Naive thymus-derived CD4-positive, alpha-beta T cell (primary cell): ENCODE measurements at regions not wholly inside any gene's neighbourhood (a gene's known extent, or its start where the extent isn't known, plus 50 kb on each side); places are given as distances from the start of the nearest gene placed in this dataset.

Source experiments
- ATAC-seq: fragments of 150-1000 bp; cut with Tn5 transposase; 2 replicates; pipeline ENCODE4 v1.10.0; 2021; ENCODE audit warnings: mild to moderate bottlenecking, moderate library complexity
- CTCF ChIA-PET: fragments of 350-600 bp; sonication (Branson Sonifier 250); formaldehyde crosslinking; loops from one replicate; lab custom pipeline; 2021; ENCODE audit warnings: antibody characterized with exemption; lab: Charles Lee
- POLR2A ChIA-PET: fragments of 350-600 bp; sonication (Branson Sonifier 250); formaldehyde crosslinking; loops from one replicate; lab custom pipeline; 2021; ENCODE audit warnings: antibody characterized with exemption, inconsistent platforms; lab: Charles Lee
- DNase-seq, 9 donors: peaks; one replicate each; pipeline versions ENCODE4 v3.0.0 to v3.0.0-alpha.2; 2020 to 2022; ENCODE audit warnings: mixed read lengths in 1 of 9
- H3K27ac ChIP-seq: one replicate; pipeline ENCODE4 v1.7.0; 2013; ENCODE audit warnings: mild to moderate bottlenecking, low read depth, low read length, moderate library complexity
- H3K27me3 ChIP-seq, 2 donors: one replicate each; pipeline ENCODE4 v1.7.0; 2013; ENCODE audit warnings: low read length in 2 of 2, mild to moderate bottlenecking in 2 of 2, moderate library complexity in 2 of 2; ENCODE audit not compliant: control insufficient read depth in 2 of 2, insufficient read depth in 2 of 2
- H3K36me3 ChIP-seq, 3 experiments: 1 replicate in 2 of 3; 2 replicates in 1 of 3; pipeline ENCODE4 v1.7.0; 2013; ENCODE audit warnings: low read length in 3 of 3, mild to moderate bottlenecking in 3 of 3, moderate library complexity in 1 of 3; ENCODE audit not compliant: insufficient read depth in 3 of 3, control insufficient read depth in 2 of 3
- H3K4me1 ChIP-seq, 2 donors: one replicate each; pipeline ENCODE4 v1.7.0; 2013; ENCODE audit warnings: low read length in 2 of 2, mild to moderate bottlenecking in 2 of 2, moderate library complexity in 1 of 2; ENCODE audit not compliant: control insufficient read depth in 2 of 2, insufficient read depth in 2 of 2
- H3K4me3 ChIP-seq: 2 replicates; pipeline ENCODE4 v1.7.0; 2013; ENCODE audit warnings: mild to moderate bottlenecking, low read length
- H3K9me3 ChIP-seq, 3 experiments: 1 replicate in 2 of 3; 2 replicates in 1 of 3; pipeline ENCODE4 v1.7.0; 2013; ENCODE audit warnings: low read length in 3 of 3; ENCODE audit not compliant: control insufficient read depth in 2 of 3
- H3K27ac Mint-ChIP-seq, 9 donors: one replicate each; pipeline ENCODE4 v1.8.0; 2020 to 2022; ENCODE audit warnings: mixed read lengths in 9 of 9, mild to moderate bottlenecking in 8 of 9, moderate library complexity in 5 of 9, inconsistent platforms in 2 of 9
- H3K27me3 Mint-ChIP-seq, 5 donors: one replicate each; pipeline ENCODE4 v1.8.0; 2021 to 2022; ENCODE audit warnings: mixed read lengths in 5 of 5, mild to moderate bottlenecking in 1 of 5
- H3K36me3 Mint-ChIP-seq, 5 donors: one replicate each; pipeline ENCODE4 v1.8.0; 2020 to 2022; ENCODE audit warnings: mixed read lengths in 5 of 5, mild to moderate bottlenecking in 3 of 5, inconsistent platforms in 1 of 5
- H3K4me1 Mint-ChIP-seq, 7 donors: one replicate each; pipeline ENCODE4 v1.8.0; 2020 to 2022; ENCODE audit warnings: mixed read lengths in 7 of 7, mild to moderate bottlenecking in 3 of 7, inconsistent platforms in 1 of 7
- H3K4me3 Mint-ChIP-seq, 10 donors: one replicate each; pipeline ENCODE4 v1.8.0; 2020 to 2022; ENCODE audit warnings: mild to moderate bottlenecking in 10 of 10, mixed read lengths in 10 of 10, moderate library complexity in 6 of 10, inconsistent platforms in 2 of 10
- H3K9me3 Mint-ChIP-seq, 11 donors: one replicate each; pipeline ENCODE4 v1.8.0; 2020 to 2022; ENCODE audit warnings: mixed read lengths in 11 of 11, mild to moderate bottlenecking in 4 of 11, inconsistent platforms in 1 of 11, moderate library complexity in 1 of 11
- intact Hi-C, 2 donors: fragments of 100-400 bp; cut with micrococcal nuclease; formaldehyde crosslinking; loops; one replicate each; pipeline ENCODE4 v1.15.1; 2023

- intact Hi-C loops, result no loop called here
- no peak overlapping the region for H3K27ac ChIP-seq
- Mint-ChIP-seq H3K36me3 (no peaks in the 10 kb centered on the region), H3K27ac (no peak overlapping the region), H3K4me3 (no peak overlapping the region), H3K27me3 (peaks cover 0 to 28% (median 21%) of the 10 kb centered on the region in 5 donors), H3K4me1 (no peaks in the 10 kb centered on the region), H3K9me3 (peaks cover 0 to 7% (median 0%) of the 10 kb centered on the region in 11 donors)
- H3K4me1 ChIP-seq, result no peaks in the 10 kb centered on the region
- no peaks in the 10 kb centered on the region for H3K9me3 ChIP-seq
- ChIA-PET CTCF (no interaction called here), POLR2A (no interaction called here)
- ATAC-seq (no peak), DNase-seq (no peak)
- H3K4me3 ChIP-seq, result no peak overlapping the region
- no peaks in the 10 kb centered on the region for H3K36me3 ChIP-seq
- no peaks in the 10 kb centered on the region for H3K27me3 ChIP-seq
Observed at GRCh38 chr4:17112292-17112659, 213.8 kb upstream of the LDB2 start.

DNA sequence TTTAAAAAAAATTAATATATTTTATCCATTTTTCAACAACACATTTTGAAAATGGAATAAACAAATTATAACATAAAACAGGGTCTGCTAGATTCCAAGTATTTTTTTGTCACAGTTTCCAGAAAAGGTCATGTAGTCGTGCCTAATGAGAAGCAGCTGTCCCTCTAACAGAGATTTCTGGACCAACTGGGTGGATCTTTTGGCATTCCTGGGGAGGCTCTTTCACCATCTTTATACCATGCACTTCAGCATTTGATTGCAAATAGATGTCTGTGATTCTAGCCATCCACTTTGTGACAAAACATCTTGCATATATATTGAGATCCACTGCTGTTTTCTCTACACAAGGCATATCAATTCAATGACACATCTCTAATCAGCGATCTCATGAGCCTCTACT lies 210.7 kb upstream of the LDB2 start:
- intact Hi-C loops, result no loop called here
- no peaks in the 10 kb centered on the region for H3K4me1 ChIP-seq
- H3K36me3 ChIP-seq, result no peaks in the 10 kb centered on the region
- POLR2A ChIA-PET, result no interaction called here
- no peak overlapping the region for H3K27ac Mint-ChIP-seq
- no peak overlapping the region for H3K27ac ChIP-seq
- CTCF ChIA-PET, result no interaction called here
- H3K27me3 ChIP-seq, result no peaks in the 10 kb centered on the region
- peaks cover 0 to 7% (median 2%) of the 10 kb centered on the region in 11 donors for H3K9me3 Mint-ChIP-seq
- no peak for DNase-seq
- H3K4me3 ChIP-seq, result no peak overlapping the region
- no peaks in the 10 kb centered on the region for H3K36me3 Mint-ChIP-seq
- no peaks in the 10 kb centered on the region for H3K4me1 Mint-ChIP-seq
- no peak for ATAC-seq
- no peak overlapping the region for H3K4me3 Mint-ChIP-seq
- H3K9me3 ChIP-seq, result no peaks in the 10 kb centered on the region
- peaks cover 0 to 14% (median 8%) of the 10 kb centered on the region in 5 donors for H3K27me3 Mint-ChIP-seq

DNA sequence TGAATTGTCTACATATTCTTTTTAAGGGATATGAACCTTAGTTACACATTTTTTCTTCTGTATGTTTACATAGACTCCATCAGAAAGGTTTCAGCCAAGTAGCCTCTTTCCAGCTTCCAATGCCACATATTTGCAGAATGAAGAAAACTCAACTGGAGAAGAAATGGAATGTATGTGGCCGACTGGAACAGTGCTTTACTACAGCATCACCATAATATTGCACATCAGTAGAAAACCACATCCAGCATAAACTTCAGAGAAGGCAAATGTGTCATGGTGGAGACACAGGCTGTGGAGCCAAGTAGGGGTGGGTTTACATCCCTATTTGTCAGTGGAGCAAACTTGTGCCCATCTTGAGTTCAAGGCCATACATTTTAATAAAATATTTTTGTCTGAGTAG lies 204.8 kb upstream of the LDB2 start:
- H3K4me1 ChIP-seq, result no peaks in the 10 kb centered on the region
- DNase-seq (no peak), ATAC-seq (no peak)
- no peak overlapping the region for H3K4me3 Mint-ChIP-seq
- POLR2A ChIA-PET, result no interaction called here
- H3K27ac ChIP-seq, result no peak overlapping the region
- no peaks in the 10 kb centered on the region for H3K27me3 ChIP-seq
- H3K9me3 ChIP-seq, result no peaks in the 10 kb centered on the region
- no peak overlapping the region for H3K27ac Mint-ChIP-seq
- no peak overlapping the region for H3K4me3 ChIP-seq
- H3K36me3 Mint-ChIP-seq, result no peaks in the 10 kb centered on the region
- H3K4me1 Mint-ChIP-seq, result no peaks in the 10 kb centered on the region
- CTCF ChIA-PET, result no interaction called here
- intact Hi-C loops, result no loop called here
- H3K9me3 Mint-ChIP-seq, result peaks cover 0 to 2% (median 0%) of the 10 kb centered on the region in 11 donors
- H3K36me3 ChIP-seq, result no peaks in the 10 kb centered on the region
- peaks cover 0 to 13% (median 6%) of the 10 kb centered on the region in 5 donors for H3K27me3 Mint-ChIP-seq

DNA sequence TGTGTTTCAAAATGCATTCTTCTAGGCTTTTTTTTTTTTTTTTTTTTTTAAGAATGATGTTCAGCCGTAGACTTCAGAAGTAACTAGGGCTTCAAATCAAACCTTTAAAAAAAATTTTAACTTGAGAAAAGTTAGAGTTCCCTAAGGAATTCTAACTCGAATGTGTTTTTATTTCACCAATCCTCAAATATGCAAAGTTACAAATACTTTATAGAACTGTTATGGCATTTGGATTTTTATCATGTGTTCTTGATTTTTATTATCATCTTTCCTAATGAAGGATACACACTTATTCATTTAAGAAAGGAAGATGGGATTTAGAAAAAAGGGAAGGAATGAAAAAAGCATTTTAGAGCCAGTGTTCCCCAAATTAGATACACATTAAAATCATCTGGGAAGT lies 200.6 kb upstream of the LDB2 start:
- Mint-ChIP-seq H3K9me3 (no peaks in the 10 kb centered on the region), H3K27ac (no peak overlapping the region), H3K4me3 (no peak overlapping the region), H3K27me3 (peaks cover 4 to 25% (median 12%) of the 10 kb centered on the region in 5 donors), H3K36me3 (no peaks in the 10 kb centered on the region), H3K4me1 (no peaks in the 10 kb centered on the region)
- CTCF ChIA-PET, result no interaction called here
- H3K4me3 ChIP-seq, result no peak overlapping the region
- POLR2A ChIA-PET, result no interaction called here
- H3K9me3 ChIP-seq, result no peaks in the 10 kb centered on the region
- H3K36me3 ChIP-seq, result no peaks in the 10 kb centered on the region
- ATAC-seq (no peak), DNase-seq (no peak)
- intact Hi-C loops, result no loop called here
- no peaks in the 10 kb centered on the region for H3K27me3 ChIP-seq
- H3K4me1 ChIP-seq, result no peaks in the 10 kb centered on the region
- no peak overlapping the region for H3K27ac ChIP-seq

GRCh38 chr4:17098401-17098800 lies 200.0 kb upstream of the LDB2 start:
- Histone ChIP-seq H3K9me3 (no peaks in the 10 kb centered on the region), H3K36me3 (no peaks in the 10 kb centered on the region), H3K4me3 (no peak overlapping the region), H3K4me1 (no peaks in the 10 kb centered on the region), H3K27me3 (no peaks in the 10 kb centered on the region), H3K27ac (no peak overlapping the region)
- H3K9me3 Mint-ChIP-seq, result no peaks in the 10 kb centered on the region
- no peak for ATAC-seq
- ChIA-PET POLR2A (no interaction called here), CTCF (no interaction called here)
- H3K36me3 Mint-ChIP-seq, result no peaks in the 10 kb centered on the region
- peaks cover 5 to 25% (median 14%) of the 10 kb centered on the region in 5 donors for H3K27me3 Mint-ChIP-seq
- intact Hi-C loops, result no loop called here
- no peak for DNase-seq
- no peak overlapping the region for H3K4me3 Mint-ChIP-seq
- no peak overlapping the region for H3K27ac Mint-ChIP-seq
- H3K4me1 Mint-ChIP-seq, result no peaks in the 10 kb centered on the region

GRCh38 chr4:17097362-17097761 lies 198.9 kb upstream of the LDB2 start:
- DNase-seq (no peak), ATAC-seq (no peak)
- H3K4me1 Mint-ChIP-seq, result peaks cover 0 to 2% (median 0%) of the 10 kb centered on the region in 7 donors
- ChIA-PET CTCF (no interaction called here), POLR2A (no interaction called here)
- H3K27me3 ChIP-seq, result no peaks in the 10 kb centered on the region
- H3K27ac ChIP-seq, result no peak overlapping the region
- no peak overlapping the region for H3K27ac Mint-ChIP-seq
- no peaks in the 10 kb centered on the region for H3K4me1 ChIP-seq
- H3K27me3 Mint-ChIP-seq, result peaks cover 5 to 29% (median 14%) of the 10 kb centered on the region in 5 donors
- H3K9me3 ChIP-seq, result no peaks in the 10 kb centered on the region
- no peak overlapping the region for H3K4me3 ChIP-seq
- peaks cover 0 to 1% (median 0%) of the 10 kb centered on the region in 11 donors for H3K9me3 Mint-ChIP-seq
- no peaks in the 10 kb centered on the region for H3K36me3 ChIP-seq
- no peak overlapping the region for H3K4me3 Mint-ChIP-seq
- H3K36me3 Mint-ChIP-seq, result no peaks in the 10 kb centered on the region
- intact Hi-C loops, result no loop called here

DNA sequence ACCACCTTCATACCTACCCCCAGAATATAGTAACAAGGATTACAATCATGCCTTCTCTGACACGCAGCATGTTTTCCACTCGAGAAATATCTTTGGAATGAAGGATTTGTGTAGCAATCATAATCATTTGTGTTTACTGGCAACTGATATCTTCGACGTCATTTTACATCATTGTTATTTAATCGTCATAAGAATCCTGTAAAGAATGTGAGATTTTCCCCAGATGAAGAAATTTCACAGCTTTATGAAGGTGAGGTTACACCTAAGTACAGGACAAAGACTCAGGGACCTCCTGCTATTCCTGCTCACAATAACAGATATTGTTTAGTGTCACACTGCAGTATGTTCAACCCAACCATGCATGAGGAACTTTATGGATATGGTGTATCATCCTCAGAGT lies 198.2 kb upstream of the LDB2 start:
- H3K9me3 Mint-ChIP-seq, result peaks cover 0 to 2% (median 0%) of the 10 kb centered on the region in 11 donors
- no peak overlapping the region for H3K27ac Mint-ChIP-seq
- Histone ChIP-seq H3K27ac (no peak overlapping the region), H3K9me3 (no peaks in the 10 kb centered on the region), H3K4me3 (no peak overlapping the region), H3K27me3 (no peaks in the 10 kb centered on the region), H3K36me3 (no peaks in the 10 kb centered on the region), H3K4me1 (no peaks in the 10 kb centered on the region)
- no peak for DNase-seq
- peaks cover 5 to 29% (median 10%) of the 10 kb centered on the region in 5 donors for H3K27me3 Mint-ChIP-seq
- H3K4me3 Mint-ChIP-seq, result no peak overlapping the region
- POLR2A ChIA-PET, result no interaction called here
- intact Hi-C loops, result no loop called here
- ATAC-seq, result no peak
- H3K4me1 Mint-ChIP-seq, result peaks cover 0 to 2% (median 0%) of the 10 kb centered on the region in 7 donors
- CTCF ChIA-PET, result no interaction called here
- no peaks in the 10 kb centered on the region for H3K36me3 Mint-ChIP-seq
